Mesendoderm (in vitro differentiated cells): ENCODE measurements at regions not wholly inside any gene's neighbourhood (a gene's known extent, or its start where the extent isn't known, plus 50 kb on each side); places are given as distances from the start of the nearest gene placed in this dataset. TPM values are rescaled to one million over a fixed set of nuclear protein-coding genes. Genes with fewer than 3 reads are reported as not detected.
"Not testable (repeated sequence)": the region's sequence is repeated elsewhere in the genome, so short reads cannot be mapped to it uniquely, and the experiment has no call there.

Experiments
- DNase-seq: peaks from one replicate; pipeline ENCODE4 v3.0.0; 2013
- H2AK5ac ChIP-seq: 2 replicates; pipeline ENCODE4 v1.6.1; 2013; ENCODE audit warnings: low read length, inconsistent platforms
- H2BK120ac ChIP-seq: 2 replicates; pipeline ENCODE4 v1.6.1; 2013; ENCODE audit warnings: low read depth, mild to moderate bottlenecking, low read length, moderate library complexity, mixed read lengths
- H2BK15ac ChIP-seq: replicated peaks from 2 replicates; pipeline ENCODE4 v1.6.1; 2013; ENCODE audit warnings: low read depth, mild to moderate bottlenecking, moderate library complexity
- H2BK5ac ChIP-seq: 2 replicates; pipeline ENCODE4 v1.6.1; 2013; ENCODE audit warnings: low read length, inconsistent platforms
- H3K18ac ChIP-seq: 2 replicates; pipeline ENCODE4 v1.6.1; 2013; ENCODE audit warnings: mild to moderate bottlenecking, low read length, mixed read lengths
- H3K23ac ChIP-seq: one replicate; pipeline ENCODE4 v1.6.1; 2013; ENCODE audit warnings: low read length
- H3K27ac ChIP-seq: 2 replicates; pipeline ENCODE4 v1.5.1; 2013; ENCODE audit warnings: low read depth, mild to moderate bottlenecking, inconsistent platforms, low read length, moderate library complexity
- H3K27me3 ChIP-seq: 2 replicates; pipeline ENCODE4 v1.6.1; 2013; ENCODE audit warnings: low read length, control low read depth, mild to moderate bottlenecking, inconsistent platforms; ENCODE audit not compliant: insufficient read depth, poor library complexity
- H3K36me3 ChIP-seq: 2 replicates; pipeline ENCODE4 v1.6.1; 2013; ENCODE audit warnings: low read length, inconsistent platforms; ENCODE audit not compliant: control insufficient read depth, insufficient read depth
- H3K4ac ChIP-seq: one replicate; pipeline ENCODE4 v1.6.1; 2013; ENCODE audit warnings: low read depth, mild to moderate bottlenecking, low read length, moderate library complexity
- H3K4me1 ChIP-seq: 2 replicates; pipeline ENCODE4 v1.6.1; 2013; ENCODE audit warnings: low read depth, low read length, inconsistent platforms; ENCODE audit not compliant: control insufficient read depth
- H3K4me2 ChIP-seq: 2 replicates; pipeline ENCODE4 v1.6.1; 2013; ENCODE audit warnings: low read length
- H3K4me3 ChIP-seq: 2 replicates; pipeline ENCODE4 v1.5.1; 2013; ENCODE audit warnings: mild to moderate bottlenecking, low read length
- H3K56ac ChIP-seq: one replicate; pipeline ENCODE4 v1.6.1; 2013; ENCODE audit warnings: low read length
- H3K79me1 ChIP-seq: 2 replicates; pipeline ENCODE4 v1.6.1; 2013; ENCODE audit warnings: low read length, inconsistent platforms
- H3K79me2 ChIP-seq: 2 replicates; pipeline ENCODE4 v1.6.1; 2013; ENCODE audit warnings: mild to moderate bottlenecking, low read length; ENCODE audit not compliant: control insufficient read depth, insufficient read depth
- H3K9ac ChIP-seq: 2 replicates; pipeline ENCODE4 v1.6.1; 2013; ENCODE audit warnings: low read length, inconsistent platforms
- H4K5ac ChIP-seq: one replicate; pipeline ENCODE4 v1.6.1; 2013; ENCODE audit warnings: low read length
- H4K8ac ChIP-seq: one replicate; pipeline ENCODE4 v1.6.1; 2013; ENCODE audit warnings: low read depth, mild to moderate bottlenecking, control low read depth, low read length, moderate library complexity
- WGBS: extraction: QIAGEN DNeasy Blood & Tissue Kit; methylation state at CpG from one replicate; pipeline ENCODE4 v1.1.7; 2013; ENCODE audit warnings: low lambda C conversion rate, missing lambda C conversion rate; ENCODE audit not compliant: insufficient coverage; ENCODE audit errors: extremely low coverage; 5-methylcytosine and 5-hydroxymethylcytosine counted together
- small RNA-seq: library from polyadenylated mRNA; stranded (forward); fragments of <200 nt; extraction: miRNeasy Mini kit (QIAGEN cat#:217004); gene quantifications from one replicate; pipeline ENCODE3, GENCODE V24; 2013; ENCODE audit not compliant: insufficient read depth

DNA sequence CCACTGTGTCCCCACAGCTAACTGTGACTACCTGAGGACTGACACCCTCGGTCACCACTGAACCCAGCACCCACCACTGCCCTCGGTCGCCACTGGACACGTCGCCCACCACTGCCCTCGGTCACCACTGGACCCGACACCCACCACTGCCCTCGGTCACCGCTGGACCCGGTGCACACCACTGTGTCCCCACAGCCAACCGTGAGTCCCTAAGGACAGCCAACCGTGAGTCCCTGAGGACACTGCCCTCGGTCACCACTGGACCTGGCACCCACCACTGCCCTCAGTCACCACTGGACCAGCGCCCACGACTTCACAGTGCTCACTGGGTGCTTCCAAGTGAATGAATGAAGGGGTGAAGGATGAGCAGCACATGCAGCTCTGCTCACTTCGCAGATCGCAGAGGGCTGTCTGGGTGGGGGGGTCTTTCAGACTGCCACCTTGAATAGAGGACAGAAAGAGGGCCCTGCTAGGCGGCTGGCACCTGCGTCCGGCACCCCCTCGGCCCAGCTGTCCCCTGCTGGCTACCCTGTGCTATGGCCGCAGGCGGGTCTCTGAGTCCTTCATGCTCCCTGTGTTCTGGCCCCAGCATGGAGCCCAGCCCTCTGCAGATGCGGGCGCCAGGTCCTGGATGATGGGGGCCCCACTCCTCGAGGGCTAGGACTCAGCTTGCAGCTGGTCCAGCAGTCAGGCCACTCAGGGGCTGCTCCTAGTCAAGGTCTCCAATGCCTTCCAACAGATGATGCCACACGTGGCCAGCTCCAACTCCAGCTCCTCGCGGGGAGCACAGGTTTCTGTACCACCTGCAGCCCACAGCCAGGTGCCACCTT, 51.4 kb upstream of the GPC1 start:
- Histone ChIP-seq H2BK5ac (no peak overlapping the region), H2BK120ac (no peak overlapping the region), H3K27me3 (no peaks in the 10 kb centered on the region), H3K4me2 (no peak overlapping the region), H3K27ac (no peak overlapping the region), H3K36me3 (no peaks in the 10 kb centered on the region), H3K56ac (no peak overlapping the region), H4K5ac (no peak overlapping the region), H4K8ac (no peak overlapping the region), H2BK15ac (no peak overlapping the region), H3K79me2 (no peaks in the 10 kb centered on the region), H3K4me1 (no peaks in the 10 kb centered on the region), H3K23ac (no peak overlapping the region), H3K9ac (no peak overlapping the region), H3K4ac (no peak overlapping the region), H3K79me1 (no peaks in the 10 kb centered on the region), H3K18ac (no peak overlapping the region), H2AK5ac (no peak overlapping the region), H3K4me3 (no peak overlapping the region)
- no peak for DNase-seq
- WGBS: no CpG with 5 or more reads among the region's 29 CpGs

DNA sequence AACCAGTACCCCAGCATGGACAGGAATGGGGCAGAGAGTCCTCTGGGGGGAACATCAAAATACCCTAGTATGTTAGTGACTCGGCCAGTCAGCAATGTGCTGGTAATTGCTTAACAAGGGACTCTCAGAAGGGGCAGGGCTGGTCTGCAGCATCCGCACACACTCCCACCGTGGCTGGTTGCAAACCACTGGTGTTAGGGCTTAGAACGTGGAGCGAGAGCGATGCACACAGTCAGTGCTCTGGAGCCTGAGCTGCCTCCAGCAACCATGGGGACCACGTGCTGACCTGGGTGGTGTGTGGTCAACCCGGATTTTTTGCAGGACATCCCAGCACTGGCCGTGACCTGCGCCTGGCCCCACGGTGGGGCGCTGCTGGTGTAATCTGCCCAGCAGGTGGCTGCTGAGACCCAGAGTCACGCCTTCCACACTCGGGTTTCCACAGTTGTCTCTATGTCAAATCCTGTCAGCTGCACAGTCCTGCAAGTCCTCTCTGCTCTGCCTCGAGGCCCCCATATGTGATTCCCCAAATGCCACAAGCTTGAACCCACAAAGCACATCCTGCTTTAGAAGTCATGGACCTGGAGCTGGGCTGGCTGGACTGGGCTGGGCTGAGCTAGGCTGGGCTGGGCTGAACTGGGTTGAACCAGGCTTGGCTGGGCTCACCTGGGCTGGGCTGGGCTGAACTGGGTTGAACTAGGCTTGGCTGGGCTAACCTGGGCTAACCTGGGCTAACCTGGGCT, 50.6 kb upstream of the GPC1 start:
- Histone ChIP-seq H3K18ac (no peak overlapping the region), H3K56ac (no peak overlapping the region), H2AK5ac (no peak overlapping the region), H2BK5ac (no peak overlapping the region), H4K5ac (no peak overlapping the region), H3K23ac (no peak overlapping the region), H3K4ac (no peak overlapping the region), H3K4me1 (no peaks in the 10 kb centered on the region), H3K79me2 (no peaks in the 10 kb centered on the region), H3K27me3 (no peaks in the 10 kb centered on the region), H3K4me2 (no peak overlapping the region), H3K79me1 (no peaks in the 10 kb centered on the region), H3K27ac (no peak overlapping the region), H3K36me3 (no peaks in the 10 kb centered on the region), H2BK120ac (no peak overlapping the region), H3K4me3 (no peak overlapping the region), H2BK15ac (no peak overlapping the region), H3K9ac (no peak overlapping the region), H4K8ac (no peak overlapping the region)
- DNase-seq: no peak
- no CpG with 5 or more reads among the region's 15 CpGs for WGBS

DNA sequence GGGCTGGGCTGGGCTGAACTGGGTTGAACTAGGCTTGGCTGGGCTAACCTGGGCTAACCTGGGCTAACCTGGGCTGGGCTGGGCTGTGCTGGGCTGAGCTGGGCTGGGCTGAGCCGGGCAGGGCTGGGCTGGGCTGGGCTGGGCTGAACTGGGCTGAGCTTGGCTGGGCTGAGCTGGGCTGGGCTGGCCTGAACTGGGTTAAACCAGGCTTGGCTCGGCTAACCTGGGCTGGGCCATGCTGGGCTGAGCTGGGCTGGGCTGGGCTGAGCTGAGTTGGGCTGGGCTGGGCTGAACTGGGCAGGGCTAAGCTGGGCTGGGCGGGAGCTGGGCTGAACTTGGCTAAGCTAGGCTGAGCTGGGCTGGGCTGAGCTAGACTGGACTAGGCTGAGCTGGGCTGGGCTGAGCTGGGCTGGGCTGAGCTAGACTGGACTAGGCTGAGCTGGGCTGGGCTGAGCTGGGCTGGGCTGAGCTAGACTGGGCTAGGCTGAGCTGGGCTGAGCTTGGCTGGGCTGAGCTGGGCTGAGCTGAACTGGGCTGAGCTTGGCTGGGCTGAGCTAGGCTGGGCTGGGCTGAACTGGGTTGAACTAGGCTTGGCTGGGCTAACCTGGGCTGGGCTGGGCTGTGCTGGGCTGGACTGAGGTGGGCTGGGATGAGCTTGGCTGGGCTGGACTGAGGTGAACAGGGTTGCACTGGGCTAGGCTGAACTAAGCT, 49.9 kb upstream of the GPC1 start:
- H4K5ac ChIP-seq, H3K79me1 ChIP-seq, H3K36me3 ChIP-seq, H3K56ac ChIP-seq, H2BK15ac ChIP-seq, H4K8ac ChIP-seq, H3K18ac ChIP-seq, H3K23ac ChIP-seq, H3K4me2 ChIP-seq, H2AK5ac ChIP-seq, H3K4me3 ChIP-seq, H3K9ac ChIP-seq, H2BK5ac ChIP-seq, H3K27ac ChIP-seq, H3K27me3 ChIP-seq, H3K4me1 ChIP-seq, H3K79me2 ChIP-seq, H3K4ac ChIP-seq, H2BK120ac ChIP-seq: not testable (repeated sequence)
- peak; percentile 32 for DNase-seq
- WGBS: no CpG with 5 or more reads among the region's 3 CpGs

Small RNAs in the stretch of these regions (small RNA-seq; reads per million reads assigned to genes)
- gene RF00012: not detected
